ENCODE measurements at regions not wholly inside any gene's neighbourhood (a gene's known extent, or its start where the extent isn't known, plus 50 kb on each side); places are given as distances from the start of the nearest gene placed in this dataset.

GRCh38 chr2:9734308-9734707 lies 103.5 kb upstream of the YWHAQ start:
- TF ChIP-seq CTCF (conservative IDR thresholded peaks at IDR 0.05) = no peak
- no peak overlapping the region for H3K27ac ChIP-seq

- TF ChIP-seq CTCF (conservative IDR thresholded peaks at IDR 0.05) = no peak
- no peak overlapping the region for H3K27ac ChIP-seq
Observed at GRCh38 chr2:9735335-9735734, 104.5 kb upstream of the YWHAQ start.

- no peak overlapping the region for H3K27ac ChIP-seq
- no peak for TF ChIP-seq CTCF (conservative IDR thresholded peaks at IDR 0.05)
Observed at GRCh38 chr2:9736021-9736420, 105.2 kb upstream of the YWHAQ start.

- no peak overlapping the region for H3K27ac ChIP-seq
- no peak for TF ChIP-seq CTCF (conservative IDR thresholded peaks at IDR 0.05)
Observed at GRCh38 chr2:9737053-9737875, 106.0 kb upstream of the TAF1B start.

GRCh38 chr2:9738062-9738461 lies 105.2 kb upstream of the TAF1B start:
- no peak for TF ChIP-seq CTCF (conservative IDR thresholded peaks at IDR 0.05)
- no peak overlapping the region for H3K27ac ChIP-seq

GRCh38 chr2:9738535-9739496 lies 104.5 kb upstream of the TAF1B start:
- no peak overlapping the region for H3K27ac ChIP-seq
- no peak for TF ChIP-seq CTCF (conservative IDR thresholded peaks at IDR 0.05)

GRCh38 chr2:9739531-9739964 lies 103.7 kb upstream of the TAF1B start:
- TF ChIP-seq CTCF (conservative IDR thresholded peaks at IDR 0.05) = no peak
- no peak overlapping the region for H3K27ac ChIP-seq
